Ovary (tissue), 7 donors: ENCODE measurements at regions not wholly inside any gene's neighbourhood (a gene's known extent, or its start where the extent isn't known, plus 50 kb on each side); places are given as distances from the start of the nearest gene placed in this dataset.

ENCODE experiments used
- DNase-seq, 5 donors: peaks; one replicate each; pipeline ENCODE4 v3.0.0-alpha.2; 2019 to 2020
- H3K27ac ChIP-seq, 2 donors: fragments of 200-600 bp; one replicate each; pipeline versions ENCODE4 v1.5.1 to v1.8.0; 2019 to 2022
- H3K27me3 ChIP-seq: fragments of 200-600 bp; one replicate; pipeline ENCODE4 v1.8.0; 2022
- H3K36me3 ChIP-seq: fragments of 200-600 bp; sonication (generic); one replicate; pipeline ENCODE4 v1.5.1; 2019
- H3K4me1 ChIP-seq: one replicate; pipeline ENCODE4 v1.8.1; 2013; ENCODE audit warnings: mild to moderate bottlenecking, moderate library complexity; ENCODE audit not compliant: insufficient read depth
- H3K4me3 ChIP-seq: fragments of 200-600 bp; sonication (generic); one replicate; pipeline ENCODE4 v1.5.1; 2017
- H3K9me3 ChIP-seq, 2 donors: fragments of 200-600 bp in 1 of 2; sonication (generic) in 1 of 2; one replicate each; pipeline versions ENCODE4 v1.5.1 to v1.8.1; 2013 to 2019; ENCODE audit warnings: mild to moderate bottlenecking in 1 of 2, moderate library complexity in 1 of 2
- EP300 ChIP-seq: sonication (generic); formaldehyde crosslinking; IDR thresholded peaks from one replicate; pipeline ENCODE4 v1.6.1; 2017; ENCODE audit warnings: antibody characterized with exemption
- POLR2A ChIP-seq: fragments of 450-650 bp; IDR thresholded peaks from one replicate; pipeline ENCODE4 v1.6.1; 2017; ENCODE audit warnings: antibody characterized with exemption, mild to moderate bottlenecking, moderate library complexity
- WGBS, 3 donors: extraction: QIAGEN DNeasy Blood & Tissue Kit in 1 of 3; methylation state at CpG; one replicate each; pipeline versions ENCODE4 v1.1.5 to v1.1.7; 2013 to 2017; 5-methylcytosine and 5-hydroxymethylcytosine counted together
- intact Hi-C, 4 donors: fragments of 100-400 bp; cut with DNase I; formaldehyde crosslinking; loops; one replicate each; pipeline versions ENCODE4 v1.11.0 to v1.15.1; 2022 to 2023
- TF ChIP-seq, protein P1 (sequence below), 3 donors: fragments of 450-650 bp in 2 of 3; fragments of 200-600 bp in 1 of 3; IDR thresholded peaks; one replicate each; pipeline versions ENCODE4 v1.5.1 to v1.8.0; 2016 to 2022; ENCODE audit warnings: antibody characterized with exemption in 3 of 3, mild to moderate bottlenecking in 1 of 3
- donor health status: DM: no; HTN: no; CAD: no; lungs with moderate emphysema.
- donor health status: DM: no; HTN: no; CAD: no.
- donor health status: Bipolar disorder and iron deficiency.
- donor health status: DM: no; HTN: no; CAD: no.
- donor health status: DM: yes; HTN: yes; CAD: no.

DNA sequence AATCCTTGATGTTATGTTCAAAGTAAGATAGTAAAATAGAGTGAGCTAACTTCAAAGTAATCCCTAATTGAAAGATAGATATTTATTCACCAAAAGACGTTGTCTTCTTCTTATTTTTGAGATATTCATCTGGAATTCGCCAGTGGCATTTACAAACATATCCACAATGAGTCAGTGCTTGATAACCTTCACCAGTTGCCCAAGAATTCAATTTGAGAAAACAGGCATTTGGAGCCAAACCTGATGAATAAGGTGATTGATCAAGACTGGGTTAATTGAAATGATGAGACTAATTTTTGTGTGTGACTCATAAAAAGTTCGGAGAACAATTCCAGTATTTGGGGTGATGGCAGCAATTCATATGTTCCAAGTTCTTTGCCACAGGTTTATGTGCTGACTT lies 344.0 kb downstream of the ARL4A start:
- Histone ChIP-seq H3K27ac (no peak overlapping the region), H3K27me3 (no peaks in the 10 kb centered on the region), H3K9me3 (no peaks in the 10 kb centered on the region), H3K4me3 (no peak overlapping the region), H3K4me1 (no peaks in the 10 kb centered on the region), H3K36me3 (no peaks in the 10 kb centered on the region)
- TF ChIP-seq EP300, result no peak
- TF ChIP-seq, protein P1, sequence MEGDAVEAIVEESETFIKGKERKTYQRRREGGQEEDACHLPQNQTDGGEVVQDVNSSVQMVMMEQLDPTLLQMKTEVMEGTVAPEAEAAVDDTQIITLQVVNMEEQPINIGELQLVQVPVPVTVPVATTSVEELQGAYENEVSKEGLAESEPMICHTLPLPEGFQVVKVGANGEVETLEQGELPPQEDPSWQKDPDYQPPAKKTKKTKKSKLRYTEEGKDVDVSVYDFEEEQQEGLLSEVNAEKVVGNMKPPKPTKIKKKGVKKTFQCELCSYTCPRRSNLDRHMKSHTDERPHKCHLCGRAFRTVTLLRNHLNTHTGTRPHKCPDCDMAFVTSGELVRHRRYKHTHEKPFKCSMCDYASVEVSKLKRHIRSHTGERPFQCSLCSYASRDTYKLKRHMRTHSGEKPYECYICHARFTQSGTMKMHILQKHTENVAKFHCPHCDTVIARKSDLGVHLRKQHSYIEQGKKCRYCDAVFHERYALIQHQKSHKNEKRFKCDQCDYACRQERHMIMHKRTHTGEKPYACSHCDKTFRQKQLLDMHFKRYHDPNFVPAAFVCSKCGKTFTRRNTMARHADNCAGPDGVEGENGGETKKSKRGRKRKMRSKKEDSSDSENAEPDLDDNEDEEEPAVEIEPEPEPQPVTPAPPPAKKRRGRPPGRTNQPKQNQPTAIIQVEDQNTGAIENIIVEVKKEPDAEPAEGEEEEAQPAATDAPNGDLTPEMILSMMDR (IDR thresholded peaks at IDR 0.05), result no peak
- TF ChIP-seq POLR2A, result no peak
- intact Hi-C loops, result no loop called here
- DNase-seq, result no peak
- WGBS, 3 donors, result 86 to 91% (median 88%) methylated on average over 3 of the region's 3 CpGs

DNA sequence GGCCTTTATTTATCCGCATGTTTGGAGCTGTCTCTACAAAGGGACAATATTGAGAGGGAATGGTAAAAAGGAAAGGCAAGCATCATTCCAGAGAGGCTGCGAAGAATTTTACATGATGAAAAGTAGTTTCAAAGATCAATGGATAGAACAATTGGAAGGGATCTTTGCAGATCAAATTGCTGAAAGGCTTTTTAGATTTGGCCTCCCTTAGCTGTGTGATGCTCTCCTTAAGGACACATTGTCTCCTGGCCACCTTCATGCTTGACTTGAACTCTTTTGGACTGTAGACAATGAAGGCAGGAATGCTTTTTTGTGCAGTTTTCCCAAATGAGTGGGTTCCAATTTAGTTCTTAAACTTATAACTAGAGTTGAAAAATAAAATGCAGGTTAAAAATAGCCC lies 344.7 kb downstream of the ARL4A start:
- no peak for DNase-seq
- no peaks in the 10 kb centered on the region for H3K9me3 ChIP-seq
- 89 to 96% (median 94%) methylated on average over 2 of the region's 2 CpGs for WGBS, 3 donors
- TF ChIP-seq EP300 (no peak), POLR2A (no peak)
- TF ChIP-seq, protein P1 (IDR thresholded peaks at IDR 0.05), result no peak
- no peaks in the 10 kb centered on the region for H3K4me1 ChIP-seq
- no peaks in the 10 kb centered on the region for H3K27me3 ChIP-seq
- H3K4me3 ChIP-seq, result no peak overlapping the region
- no peaks in the 10 kb centered on the region for H3K36me3 ChIP-seq
- no peak overlapping the region for H3K27ac ChIP-seq
- intact Hi-C loops, result no loop called here

DNA sequence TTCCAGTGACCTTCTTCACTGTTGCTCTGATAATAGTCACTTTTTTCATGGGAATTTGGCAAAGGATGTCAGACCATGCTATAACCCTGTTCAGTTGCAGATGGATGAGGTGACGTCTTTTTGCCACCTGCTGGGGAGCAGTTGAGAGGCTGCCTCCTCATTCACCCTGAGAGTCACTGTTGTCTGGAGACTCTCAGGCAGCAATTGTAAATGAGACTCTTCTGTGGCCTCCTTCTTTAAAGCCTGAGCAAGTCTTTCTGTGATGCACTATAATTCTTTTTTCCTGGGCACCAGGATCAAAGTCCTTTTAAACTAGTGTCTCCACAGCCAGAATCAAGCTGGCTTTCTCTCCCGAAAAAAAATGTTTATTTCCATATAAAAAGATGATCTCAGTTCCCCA lies 345.1 kb downstream of the ARL4A start:
- H3K4me1 ChIP-seq, result no peaks in the 10 kb centered on the region
- intact Hi-C loops, result no loop called here
- no peaks in the 10 kb centered on the region for H3K9me3 ChIP-seq
- H3K36me3 ChIP-seq, result no peaks in the 10 kb centered on the region
- WGBS, 3 donors, result 25 to 39% (median 36%) methylated on average over 2 of the region's 2 CpGs
- no peak overlapping the region for H3K27ac ChIP-seq
- H3K4me3 ChIP-seq, result no peak overlapping the region
- TF ChIP-seq, protein P1 (IDR thresholded peaks at IDR 0.05), result no peak
- TF ChIP-seq POLR2A (no peak), EP300 (no peak)
- H3K27me3 ChIP-seq, result no peaks in the 10 kb centered on the region
- DNase-seq, result no peak

DNA sequence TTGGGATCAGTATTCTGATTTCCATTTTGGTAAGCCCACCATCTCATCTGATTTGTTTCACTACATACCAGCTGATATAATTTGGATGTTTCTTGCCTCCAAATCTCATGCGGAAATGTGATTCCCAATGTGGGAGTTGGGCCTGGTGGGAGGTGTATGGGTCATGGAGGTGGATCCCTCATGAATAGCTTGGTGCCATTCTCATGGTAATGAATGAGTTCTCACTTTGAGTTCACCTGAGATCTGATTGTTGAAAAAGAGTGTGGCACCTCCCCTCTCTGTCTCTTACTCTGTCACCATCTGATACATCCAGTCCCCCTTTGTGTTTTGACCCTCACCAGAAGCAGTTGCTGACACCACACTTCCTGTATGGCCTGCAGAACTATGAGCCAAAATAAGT lies 347.3 kb downstream of the ARL4A start:
- no peak for DNase-seq
- no peak overlapping the region for H3K27ac ChIP-seq
- no peaks in the 10 kb centered on the region for H3K9me3 ChIP-seq
- 95 to 98% (median 97%) methylated on average over 1 of the region's 1 CpG for WGBS, 3 donors
- no peak for TF ChIP-seq POLR2A
- TF ChIP-seq, protein P1 (IDR thresholded peaks at IDR 0.05), result no peak
- no peak for TF ChIP-seq EP300
- H3K36me3 ChIP-seq, result no peaks in the 10 kb centered on the region
- H3K4me3 ChIP-seq, result no peak overlapping the region
- intact Hi-C loops, result no loop called here
- no peaks in the 10 kb centered on the region for H3K4me1 ChIP-seq
- H3K27me3 ChIP-seq, result no peaks in the 10 kb centered on the region

DNA sequence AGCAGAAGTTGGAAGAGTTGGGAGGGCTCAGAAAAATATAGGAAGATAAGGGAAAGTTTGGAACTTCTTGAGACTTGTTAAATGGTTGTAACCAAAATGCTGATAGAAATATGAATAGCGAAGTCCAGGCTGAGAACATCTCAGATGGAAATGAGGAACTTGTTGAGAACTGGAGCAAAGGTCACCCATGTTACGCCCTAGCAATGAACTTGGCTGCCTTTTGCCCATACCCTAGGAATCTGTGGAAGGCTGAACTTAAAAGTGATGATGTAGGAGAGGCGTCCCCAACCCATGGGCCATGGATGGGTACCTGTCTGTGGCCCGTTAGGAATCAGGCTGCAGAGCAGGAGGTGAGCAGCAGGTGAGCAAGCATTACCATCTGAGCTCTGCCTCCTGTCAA lies 347.8 kb downstream of the ARL4A start:
- Histone ChIP-seq H3K27me3 (no peaks in the 10 kb centered on the region), H3K36me3 (no peaks in the 10 kb centered on the region), H3K4me1 (no peaks in the 10 kb centered on the region), H3K4me3 (no peak overlapping the region), H3K9me3 (no peaks in the 10 kb centered on the region), H3K27ac (no peak overlapping the region)
- WGBS, 3 donors, result 94 to 97% (median 94%) methylated on average over 4 of the region's 4 CpGs
- TF ChIP-seq EP300 (no peak), POLR2A (no peak)
- TF ChIP-seq, protein P1 (IDR thresholded peaks at IDR 0.05), result no peak
- intact Hi-C loops, result no loop called here
- DNase-seq, result no peak
